HT-29 (cell line): ENCODE measurements at regions not wholly inside any gene's neighbourhood (a gene's known extent, or its start where the extent isn't known, plus 50 kb on each side); places are given as distances from the start of the nearest gene placed in this dataset.

ENCODE experiments used
- DNase-seq: peaks from one replicate; pipeline ENCODE4 v3.0.0-alpha.2; 2015; ENCODE audit warnings: low spot score

DNA sequence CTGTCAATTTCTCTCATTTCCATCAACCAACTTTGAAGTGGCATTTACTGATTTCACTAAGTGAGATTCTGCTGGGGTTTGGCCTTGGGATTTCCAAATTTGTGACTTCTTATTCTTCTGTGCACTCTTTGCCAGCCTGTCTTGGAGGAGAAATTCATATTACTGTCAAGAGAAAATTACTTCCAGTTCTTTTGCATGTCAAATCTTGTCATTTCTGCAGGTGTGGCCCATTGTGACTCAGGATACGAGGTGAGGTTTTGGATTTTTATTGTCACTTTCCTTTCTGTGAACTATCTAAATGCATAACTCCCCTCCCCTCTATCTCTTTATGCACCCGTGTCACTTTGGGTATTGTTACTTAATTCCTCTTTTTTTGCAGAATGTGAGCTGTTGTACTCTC, 102.6 kb upstream of the GUCY1A1 start:
- DNase-seq: no peak

DNA sequence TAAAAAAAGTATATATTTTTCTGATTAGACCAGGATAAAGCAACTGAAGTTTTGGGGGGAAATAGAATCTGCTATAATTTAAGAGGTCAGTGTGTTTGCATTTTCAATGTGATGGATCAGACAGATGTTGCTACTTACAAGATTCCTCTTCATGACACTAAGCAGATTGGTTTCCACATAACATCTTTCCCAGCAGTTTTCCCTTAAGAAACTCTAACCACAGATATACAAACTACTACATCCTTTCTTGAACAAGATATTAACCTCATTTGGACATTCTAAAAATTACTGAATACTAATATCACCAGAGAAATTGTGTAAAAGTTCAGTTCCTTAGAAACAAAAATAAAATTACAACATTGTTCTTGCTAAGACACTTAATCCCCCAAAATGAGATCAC, 106.7 kb upstream of the GUCY1A1 start:
- DNase-seq: no peak

DNA sequence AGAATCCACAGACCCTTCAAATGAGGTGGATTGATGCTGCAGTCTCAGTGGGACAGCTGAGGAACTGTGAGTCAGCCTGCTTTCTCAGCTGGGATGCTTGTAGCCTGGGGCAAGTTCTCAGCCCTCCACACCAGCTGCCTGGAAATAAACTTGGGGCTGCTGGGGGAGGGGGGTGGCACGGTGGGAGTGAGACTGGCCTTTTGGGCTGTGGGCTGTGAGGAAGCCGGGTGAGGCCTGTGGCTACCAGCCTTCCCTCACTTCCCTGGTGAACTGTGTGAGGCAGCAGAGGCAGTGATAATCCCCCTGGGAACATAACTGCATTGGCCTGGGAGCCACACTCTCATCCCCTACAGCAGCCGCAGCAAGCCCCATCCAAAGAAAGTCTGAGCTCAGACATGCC, 114.5 kb upstream of the GUCY1A1 start:
- DNase-seq: no peak

DNA sequence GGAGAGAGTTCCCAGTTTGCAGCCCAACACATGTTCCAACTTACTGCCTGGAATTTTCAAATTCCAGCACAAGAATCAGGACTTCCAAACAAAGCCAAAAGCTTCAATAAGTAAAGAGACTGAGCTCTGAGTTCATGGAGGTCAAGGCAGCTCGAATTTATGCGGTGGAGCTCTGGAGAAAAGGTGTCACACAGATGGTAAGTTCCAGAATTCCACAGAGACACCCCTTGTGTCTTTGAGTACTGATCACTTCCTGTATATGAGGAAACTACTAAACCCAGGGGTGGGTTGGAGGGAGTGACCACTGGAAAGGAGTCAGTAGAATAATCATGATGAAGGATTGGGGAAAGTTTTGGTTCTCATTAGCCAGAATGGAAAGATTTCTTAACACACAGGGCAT, 118.5 kb upstream of the GUCY1A1 start:
- no peak for DNase-seq

DNA sequence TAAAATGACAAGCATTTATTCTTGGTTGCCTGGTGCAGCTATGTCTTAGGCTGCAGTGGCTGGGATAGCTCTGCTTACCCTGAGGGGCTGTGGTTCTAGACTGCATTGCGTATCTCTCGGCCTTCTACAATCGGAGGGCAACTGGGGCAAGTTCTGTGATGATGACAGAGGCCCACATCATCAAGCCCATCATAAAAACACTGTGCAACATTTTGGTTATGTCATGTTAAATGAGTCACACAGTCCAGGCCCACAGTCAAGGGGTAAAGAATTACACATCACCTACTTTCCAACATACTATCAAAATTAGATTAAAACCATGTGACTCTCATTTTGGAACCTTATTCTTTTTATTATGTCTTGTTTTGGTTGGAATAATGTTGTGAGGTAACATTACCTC, 120.2 kb upstream of the GUCY1A1 start:
- no peak for DNase-seq

DNA sequence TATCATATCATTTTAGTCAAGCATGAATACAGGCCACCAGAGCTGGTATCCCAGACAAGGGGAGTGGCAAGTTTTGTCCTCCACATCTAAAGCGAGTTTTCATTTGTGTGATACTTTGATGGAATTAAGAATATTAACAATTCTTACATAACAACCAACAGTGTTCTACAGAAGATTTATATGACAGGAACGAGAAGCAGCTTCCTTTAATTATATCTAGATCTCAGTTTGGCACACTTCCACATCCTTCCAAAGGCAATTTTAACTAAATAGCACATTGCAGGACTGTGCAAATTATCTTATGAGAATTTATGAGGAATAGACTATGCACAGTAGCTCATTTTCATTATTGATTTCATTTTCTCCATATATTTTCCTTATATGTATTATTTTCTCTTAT, 121.2 kb upstream of the GUCY1A1 start:
- no peak for DNase-seq

DNA sequence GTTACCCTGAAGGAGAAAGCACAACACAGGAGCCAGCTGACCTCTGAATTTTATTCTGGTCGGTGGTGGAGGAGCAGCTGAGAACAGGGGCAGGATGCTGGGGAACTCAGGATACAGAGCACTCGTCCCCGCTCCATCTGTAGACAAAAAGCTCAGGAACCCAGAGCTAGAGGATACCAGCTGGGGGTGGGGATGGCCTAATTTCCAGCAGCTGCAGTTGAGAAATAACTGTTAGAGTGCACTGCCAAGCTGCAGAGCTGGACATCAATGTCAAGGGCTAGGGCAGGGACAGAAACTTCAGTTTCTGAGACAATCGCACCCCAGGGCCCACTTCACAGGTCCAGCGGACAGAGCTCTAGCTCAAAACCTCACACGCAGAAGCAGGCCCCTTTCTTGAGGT, 122.1 kb upstream of the GUCY1A1 start:
- no peak for DNase-seq

DNA sequence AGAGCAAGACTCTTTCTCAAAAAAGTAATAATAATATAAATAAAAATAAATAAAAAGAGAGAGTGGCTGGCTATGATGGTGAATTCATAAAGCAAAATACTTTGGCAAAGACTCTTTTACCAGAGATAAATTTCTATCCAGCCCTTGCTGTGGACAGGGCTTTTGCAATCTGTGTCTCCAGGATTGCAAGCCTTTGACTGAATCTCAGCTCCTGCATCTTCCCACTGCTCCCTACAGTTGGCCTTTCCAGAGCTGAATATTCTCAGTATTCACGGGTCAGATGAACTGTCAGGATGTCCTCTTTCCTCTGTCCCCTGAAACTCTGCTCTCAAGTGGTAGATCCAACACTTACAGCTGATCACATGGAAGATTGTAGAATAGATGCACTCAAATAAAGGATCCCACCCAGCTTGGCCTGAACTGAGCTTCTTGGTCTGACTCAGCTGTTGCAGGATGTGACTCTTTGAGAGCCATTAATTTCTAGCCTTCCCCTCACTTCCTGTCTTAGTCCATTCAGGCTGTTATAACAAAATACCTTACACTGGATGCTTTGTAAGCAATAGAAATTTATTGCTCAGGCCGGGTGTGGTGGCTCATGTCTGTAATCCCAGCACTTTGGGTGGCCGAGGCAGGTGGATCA, 123.4 kb upstream of the GUCY1A1 start:
- DNase-seq: no peak

DNA sequence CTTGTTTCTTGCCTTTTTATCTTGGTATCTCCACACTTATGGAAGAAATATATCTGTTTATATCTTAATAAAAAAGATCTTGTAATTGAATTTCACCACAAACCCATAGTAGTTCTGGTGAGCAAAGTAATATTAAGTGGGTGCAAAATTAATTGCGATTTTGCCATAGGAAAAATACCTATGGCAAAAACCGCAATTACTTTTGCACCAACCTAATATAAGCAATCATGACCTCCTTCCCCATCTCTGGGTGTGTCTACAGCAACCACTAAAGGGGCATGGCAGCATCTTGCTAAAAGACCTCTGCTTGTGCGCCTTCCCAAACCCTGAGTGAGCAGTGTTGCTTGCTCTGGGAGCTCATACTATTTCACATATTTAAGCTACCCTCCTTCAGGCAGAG, 124.2 kb upstream of the GUCY1A1 start:
- DNase-seq: no peak

DNA sequence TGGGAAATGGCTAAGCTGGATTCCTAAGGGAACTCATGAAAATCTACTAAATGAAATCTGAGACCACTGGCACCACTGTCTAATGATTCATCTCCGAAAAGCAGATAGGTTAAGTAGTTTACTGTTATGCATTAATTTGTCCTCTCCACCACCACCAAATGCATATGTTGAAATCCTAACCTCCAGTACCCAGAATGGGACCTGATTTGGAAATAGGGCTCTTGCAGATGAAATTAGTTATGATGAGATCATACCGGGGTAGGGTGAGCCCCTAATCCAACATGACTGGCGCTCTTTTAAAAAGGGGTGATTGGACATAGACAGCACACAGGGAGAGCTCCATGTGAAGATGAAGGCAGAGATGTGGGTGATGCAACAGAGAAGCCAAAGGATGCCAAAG, 124.9 kb upstream of the GUCY1A1 start:
- no peak for DNase-seq

DNA sequence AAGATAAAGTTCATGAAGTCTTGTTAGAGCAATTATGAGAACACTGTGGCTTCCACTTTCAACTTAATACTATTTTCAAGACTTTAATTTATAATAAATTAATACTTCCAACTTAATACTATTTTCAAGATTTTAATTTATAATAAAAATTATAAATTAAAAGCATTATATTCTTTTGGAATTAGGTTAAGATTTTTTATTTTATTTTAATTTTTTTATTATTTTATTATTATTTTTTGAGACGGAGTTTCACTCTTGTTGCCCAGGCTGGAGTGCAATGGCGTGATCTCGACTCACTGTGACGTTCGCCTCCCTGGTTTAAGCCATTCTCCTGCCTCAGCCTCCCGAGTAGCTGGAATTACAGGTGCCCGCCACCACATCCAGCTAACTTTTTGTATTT, 126.0 kb upstream of the GUCY1A1 start:
- no peak for DNase-seq

DNA sequence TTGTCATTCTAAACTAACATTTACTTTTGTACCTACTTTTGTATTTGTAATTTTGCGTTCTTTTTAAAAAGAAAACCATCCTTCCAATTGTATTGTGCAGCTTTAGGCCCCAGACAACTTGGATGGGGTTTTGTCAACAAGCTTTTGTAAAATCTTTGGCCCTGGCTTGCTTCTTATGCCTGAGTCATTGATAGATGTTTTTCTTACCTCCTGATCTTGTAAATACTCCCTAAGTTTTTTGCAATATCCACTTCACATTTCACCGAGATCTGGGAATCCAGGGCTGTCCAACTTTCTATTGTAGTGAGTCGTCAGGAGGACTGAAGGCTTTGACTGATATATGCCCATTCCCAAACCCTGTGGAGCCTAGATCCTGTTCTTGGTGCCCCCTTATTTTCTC, 126.9 kb upstream of the GUCY1A1 start:
- no peak for DNase-seq

DNA sequence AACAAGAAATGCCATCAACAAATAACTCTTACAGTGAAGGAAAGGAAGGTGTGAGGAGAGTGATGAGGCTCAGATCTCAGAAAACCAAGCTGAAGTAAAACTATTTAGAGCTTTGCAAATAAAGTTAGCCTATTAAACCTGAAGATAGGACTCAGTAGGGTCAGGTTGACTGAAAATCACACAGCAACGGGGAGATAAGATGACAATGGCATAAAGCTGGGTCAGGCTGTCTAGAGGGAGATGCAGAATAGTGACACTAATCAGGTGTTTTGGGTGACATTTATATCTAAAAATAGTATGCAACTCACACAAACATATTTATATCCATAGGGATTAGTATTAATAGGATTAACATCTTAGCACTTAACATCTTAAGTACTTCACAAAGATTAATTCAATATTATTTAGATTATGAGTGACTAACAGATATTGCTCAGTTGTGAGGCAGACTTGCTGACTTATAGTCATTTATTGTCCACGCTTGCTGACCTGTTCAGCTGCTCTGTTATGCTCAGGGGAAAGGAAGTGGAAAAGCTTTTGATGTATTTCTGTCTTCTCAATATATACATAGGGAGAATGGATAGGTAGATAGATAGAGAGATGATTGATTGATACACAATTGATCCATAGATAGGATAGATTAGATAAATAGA, 130.7 kb upstream of the GUCY1A1 start:
- DNase-seq: no peak

DNA sequence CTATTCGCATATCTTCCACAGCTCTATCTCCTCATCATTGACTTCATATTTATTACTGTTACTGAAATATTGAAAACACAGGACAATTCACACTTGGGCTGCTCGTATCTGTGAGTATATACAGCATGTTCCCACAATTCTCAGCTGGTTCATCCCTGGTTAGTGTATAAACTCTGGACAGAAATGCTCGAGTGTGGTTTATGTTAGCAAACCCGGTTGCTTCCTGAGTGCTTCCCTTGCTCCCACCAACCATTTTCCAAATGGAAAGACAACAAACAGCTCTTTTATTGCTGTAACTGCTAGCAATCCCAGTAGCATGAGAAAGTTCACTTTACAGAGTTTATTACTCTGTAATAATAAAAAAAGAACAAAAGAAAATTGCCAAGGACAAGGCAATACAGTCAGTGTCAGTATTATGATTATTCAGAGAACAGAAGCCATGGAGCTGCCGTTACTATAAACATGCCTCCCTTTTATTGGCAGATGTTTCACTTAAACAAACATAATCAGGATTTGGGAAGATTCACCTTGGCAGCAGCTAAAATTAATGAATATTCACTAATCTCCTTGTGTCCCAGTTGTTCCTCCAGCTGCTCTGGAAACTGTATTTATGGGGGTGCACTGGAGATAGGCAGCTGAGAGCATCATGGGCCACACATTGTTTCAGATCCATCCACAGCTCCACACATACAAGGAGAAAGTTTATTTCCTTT, 134.1 kb upstream of the GUCY1A1 start:
- no peak for DNase-seq

DNA sequence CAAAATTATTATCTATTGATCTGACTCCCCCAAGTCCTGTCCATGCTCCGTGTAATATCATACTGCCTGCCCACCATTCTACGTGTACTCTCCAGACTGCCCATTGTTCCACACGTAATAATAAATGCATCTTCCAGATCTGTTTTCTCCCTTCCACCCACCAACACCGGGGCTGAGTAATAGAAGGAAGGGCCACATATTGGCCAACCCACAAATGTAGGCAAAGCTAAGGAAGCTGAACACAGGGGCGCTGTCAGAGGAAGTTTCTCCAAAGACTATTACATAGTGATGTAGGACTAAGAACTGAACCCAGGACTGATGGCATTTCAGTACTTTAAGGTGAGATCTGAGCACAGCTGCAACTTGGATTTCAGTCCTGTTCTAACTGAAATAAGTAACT, 135.8 kb upstream of the GUCY1A1 start:
- no peak for DNase-seq

DNA sequence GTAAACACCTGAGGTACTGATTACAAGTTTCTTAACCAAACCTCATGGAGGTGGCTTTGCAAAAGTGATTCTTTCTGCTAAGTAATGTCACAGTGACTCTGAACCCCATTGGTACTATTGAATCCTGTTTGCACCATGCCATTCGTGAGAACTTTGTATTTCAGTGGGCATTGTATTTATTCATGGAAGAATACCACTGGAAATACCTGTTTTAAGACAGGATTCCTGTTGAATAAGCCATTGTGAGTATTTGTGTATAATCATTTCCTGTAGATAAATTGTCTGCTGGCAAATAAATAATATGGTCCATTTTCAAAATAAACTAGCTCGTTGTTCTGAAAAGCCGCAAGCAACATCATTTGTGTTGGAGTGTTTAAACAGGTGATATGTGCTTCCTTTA, 136.4 kb upstream of the GUCY1A1 start:
- peak; percentile 75 for DNase-seq

DNA sequence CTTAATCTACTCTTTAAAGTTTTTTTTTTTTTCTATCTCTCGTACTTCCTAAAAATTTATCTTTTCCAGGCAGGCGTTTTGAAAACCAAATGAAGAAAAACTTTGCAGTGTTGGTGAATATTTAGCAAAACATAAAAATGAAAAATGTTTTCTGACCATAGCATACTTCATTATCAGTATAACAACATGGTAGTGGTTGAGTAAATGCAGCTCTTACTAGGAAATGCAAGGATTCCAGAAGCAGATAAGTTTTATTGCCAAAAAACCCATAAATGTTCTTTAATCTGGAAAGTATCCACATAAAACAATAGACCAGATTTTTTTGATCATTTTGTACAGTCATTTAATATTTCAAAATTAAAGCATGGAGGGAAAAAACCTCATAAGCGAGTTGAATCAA, 136.9 kb upstream of the GUCY1A1 start:
- peak; percentile 56 for DNase-seq

DNA sequence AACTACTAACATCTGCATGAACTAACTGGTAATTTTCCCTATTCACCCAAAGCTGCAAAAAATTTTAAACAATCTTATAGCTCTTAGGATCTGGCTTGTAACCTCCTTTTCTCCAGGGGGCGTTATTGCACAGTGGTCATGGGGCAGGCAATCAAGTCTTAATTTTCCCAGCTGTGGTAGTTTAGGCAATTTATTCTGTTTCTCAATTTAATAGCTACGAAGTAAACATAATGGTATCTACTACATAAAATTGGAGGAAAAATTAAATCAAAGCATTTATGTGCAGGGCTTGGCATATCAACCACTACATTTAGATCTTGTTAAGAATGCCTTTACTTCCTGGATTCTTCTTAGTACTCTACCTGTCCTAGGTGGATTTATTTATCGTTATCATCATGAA, 137.4 kb upstream of the GUCY1A1 start:
- peak; percentile 76 for DNase-seq

DNA sequence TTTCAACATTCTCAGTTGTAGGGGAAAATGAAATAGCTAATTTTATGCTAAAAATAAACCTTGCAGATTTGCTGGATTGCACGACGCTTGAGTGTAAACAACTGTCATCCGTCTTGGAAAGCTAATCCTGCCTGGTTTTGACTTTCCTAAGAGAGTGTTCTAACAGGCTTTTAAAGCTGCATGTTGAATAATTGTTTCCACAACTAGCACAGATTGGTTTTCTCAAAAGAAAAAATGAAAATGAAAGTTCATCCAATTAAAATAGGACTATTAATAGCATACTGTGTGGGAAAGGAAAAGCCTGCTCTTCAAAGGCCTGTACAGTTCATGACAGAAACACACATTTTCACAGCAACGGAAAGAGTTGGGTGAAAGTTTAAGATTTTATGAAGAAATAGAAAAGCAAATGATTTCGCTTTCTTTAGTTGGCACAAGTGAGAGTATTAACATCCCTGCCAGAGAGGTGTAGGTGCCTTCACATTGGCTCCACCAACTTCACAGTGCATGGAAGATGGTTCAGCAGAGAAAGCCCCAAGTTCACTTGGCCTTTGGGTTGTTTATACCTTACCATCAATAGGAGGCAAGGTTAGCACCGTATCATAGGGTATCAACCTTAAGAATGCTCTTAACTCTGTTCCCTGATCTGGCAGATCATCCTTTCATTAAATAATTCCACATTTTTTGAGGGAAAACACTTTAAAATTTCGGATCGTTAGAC, 140.0 kb upstream of the GUCY1A1 start:
- no peak for DNase-seq

DNA sequence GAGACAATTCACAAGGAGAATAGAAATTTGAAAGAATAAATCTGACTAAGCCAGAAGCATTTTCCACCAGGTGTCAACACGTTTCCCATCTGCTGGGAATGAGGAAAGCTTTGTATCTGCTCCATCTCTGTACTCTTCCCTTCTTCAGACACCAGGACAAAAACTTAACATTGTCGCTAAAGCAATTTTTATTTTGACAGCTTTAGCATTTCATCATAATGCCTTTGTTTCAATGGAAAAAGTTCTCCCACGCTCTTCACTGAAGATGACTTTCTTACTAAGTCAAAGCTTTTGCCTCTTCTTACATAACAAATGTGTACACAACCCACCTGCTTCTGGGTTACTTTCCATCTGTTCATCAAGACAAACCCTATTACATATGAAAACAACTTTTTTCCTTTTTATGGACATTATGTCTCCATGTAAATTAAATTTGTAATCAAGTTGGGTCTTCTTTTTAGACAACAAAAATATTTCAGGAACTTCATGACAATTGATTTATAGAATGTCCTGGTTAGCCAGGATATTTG, 141.7 kb upstream of the GUCY1A1 start:
- DNase-seq: no peak

DNA sequence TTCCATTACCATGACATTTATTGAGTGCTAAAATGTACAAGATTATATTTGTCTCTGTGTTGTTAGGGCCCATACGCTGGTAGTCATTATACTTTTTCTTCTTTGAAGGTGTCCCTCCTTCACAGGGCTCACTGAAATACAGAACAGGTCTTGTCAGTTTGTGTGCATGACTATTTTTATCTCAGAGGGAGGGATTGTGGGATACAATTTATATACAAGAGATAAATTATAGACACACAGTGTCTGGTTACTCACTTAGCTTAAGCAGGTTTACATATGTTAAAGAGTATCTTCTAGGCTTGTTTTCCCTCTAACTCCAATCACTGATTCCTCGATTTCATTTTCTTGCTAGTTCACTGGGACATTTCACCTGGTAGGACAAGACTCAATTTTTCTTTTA, 143.3 kb upstream of the GUCY1A1 start:
- DNase-seq: no peak

DNA sequence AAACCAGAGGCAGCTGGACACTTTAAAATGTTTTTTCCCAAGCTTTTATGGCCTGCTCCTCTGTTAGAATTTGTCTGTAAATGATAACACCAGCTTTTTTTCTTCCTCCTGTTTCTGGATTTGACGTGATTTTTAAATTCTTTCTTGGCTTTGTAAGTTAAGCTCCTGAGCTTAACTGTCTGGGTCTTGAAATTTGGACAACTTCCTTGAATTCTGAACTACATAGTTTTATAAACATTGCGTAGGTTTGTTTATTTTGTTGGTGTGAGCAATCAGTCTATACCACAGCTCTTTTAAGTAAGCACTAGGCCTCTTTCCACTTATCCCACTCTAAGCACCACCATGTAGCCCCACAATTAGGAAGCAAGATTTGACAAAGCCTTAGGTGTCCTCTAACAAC, 144.4 kb upstream of the GUCY1A1 start:
- no peak for DNase-seq
